WTC11 (cell line): ENCODE measurements at regions not wholly inside any gene's neighbourhood (a gene's known extent, or its start where the extent isn't known, plus 50 kb on each side); places are given as distances from the start of the nearest gene placed in this dataset.
A peak's percentile ranks its signal among the peaks of the same experiment; 100 is the strongest.

ENCODE experiments used
- ATAC-seq: fragments of 200-7000 bp; cut with Tn5 transposase; 2 replicates; pipeline ENCODE4 v1.10.0; 2021; ENCODE audit warnings: mild to moderate bottlenecking, moderate library complexity
- CTCF ChIA-PET: fragments of 300-600 bp; sonication (Branson Sonifier 250); formaldehyde crosslinking; loops from one replicate; lab custom pipeline; 2021; ENCODE audit warnings: antibody characterized with exemption; lab: Charles Lee
- POLR2A ChIA-PET: fragments of 350-600 bp; sonication (Branson Sonifier 250); formaldehyde crosslinking; loops from one replicate; lab custom pipeline; 2021; ENCODE audit warnings: antibody characterized with exemption; lab: Charles Lee
- DNase-seq: peaks from one replicate; pipeline ENCODE4 v3.0.0; 2021; ENCODE audit warnings: low spot score
- H3K27ac Mint-ChIP-seq: 2 replicates; pipeline ENCODE4 v1.8.0; 2021; ENCODE audit warnings: mixed read lengths
- H3K27me3 Mint-ChIP-seq: 2 replicates; pipeline ENCODE4 v1.8.0; 2021; ENCODE audit warnings: low read depth, mild to moderate bottlenecking, moderate library complexity, mixed read lengths
- H3K36me3 Mint-ChIP-seq: 2 replicates; pipeline ENCODE4 v1.8.0; 2021; ENCODE audit warnings: mixed read lengths
- H3K4me1 Mint-ChIP-seq: 2 replicates; pipeline ENCODE4 v1.8.0; 2022; ENCODE audit warnings: mixed read lengths
- H3K4me3 Mint-ChIP-seq: 2 replicates; pipeline ENCODE4 v1.8.0; 2021; ENCODE audit warnings: mild to moderate bottlenecking, moderate library complexity, mixed read lengths
- H3K9me3 Mint-ChIP-seq: 2 replicates; pipeline ENCODE4 v1.8.0; 2021; ENCODE audit warnings: mixed read lengths
- ELF4 ChIP-seq: sonication (generic); formaldehyde crosslinking; IDR thresholded peaks from 2 replicates; pipeline ENCODE4 v1.8.1; 2022; ENCODE audit warnings: low read depth, mild to moderate bottlenecking, moderate library complexity, missing genetic modification reagents
- ETV6 ChIP-seq: sonication (generic); formaldehyde crosslinking; IDR thresholded peaks from 2 replicates; pipeline ENCODE4 v1.8.1; 2022; ENCODE audit warnings: mild to moderate bottlenecking, missing genetic modification reagents
- GABPB1 ChIP-seq: sonication (generic); formaldehyde crosslinking; IDR thresholded peaks from 2 replicates; pipeline ENCODE4 v1.8.1; 2023; ENCODE audit warnings: mild to moderate bottlenecking, missing genetic modification reagents
- HMGA2 ChIP-seq: fragments of 250-450 bp; sonication (Bioruptor Pico); IDR thresholded peaks from 2 replicates; pipeline ENCODE4 v1.4.0; 2021; ENCODE audit warnings: mild to moderate bottlenecking, moderate library complexity
- IRF2 ChIP-seq: sonication (generic); formaldehyde crosslinking; IDR thresholded peaks from 2 replicates; pipeline ENCODE4 v1.8.0; 2022; ENCODE audit warnings: low read depth, missing genetic modification reagents, borderline replicate concordance
- TEAD4 ChIP-seq: sonication (generic); formaldehyde crosslinking; IDR thresholded peaks from 2 replicates; pipeline ENCODE4 v1.8.0; 2022; ENCODE audit warnings: mild to moderate bottlenecking, missing genetic modification reagents
- TP53 ChIP-seq: sonication (generic); formaldehyde crosslinking; IDR thresholded peaks from 2 replicates; pipeline ENCODE4 v1.8.1; 2023; ENCODE audit warnings: mild to moderate bottlenecking, missing genetic modification reagents
- ZNF219 ChIP-seq: sonication (generic); formaldehyde crosslinking; IDR thresholded peaks from 2 replicates; pipeline ENCODE4 v1.8.0; 2023; ENCODE audit warnings: missing genetic modification reagents, mild to moderate bottlenecking, borderline replicate concordance
- ZNF232 ChIP-seq: sonication (generic); formaldehyde crosslinking; IDR thresholded peaks from 2 replicates; pipeline ENCODE4 v1.8.0; 2022; ENCODE audit warnings: mild to moderate bottlenecking, missing genetic modification reagents
- TF ChIP-seq, protein P1 (sequence below): sonication (generic); formaldehyde crosslinking; IDR thresholded peaks from 2 replicates; pipeline ENCODE4 v1.8.0; 2022; ENCODE audit warnings: mild to moderate bottlenecking, missing genetic modification reagents
- TF ChIP-seq, protein P2 (sequence below): sonication (generic); formaldehyde crosslinking; IDR thresholded peaks from 2 replicates; pipeline ENCODE4 v1.8.0; 2022; ENCODE audit warnings: mild to moderate bottlenecking, missing genetic modification reagents
- TF ChIP-seq, protein P3 (sequence below): sonication (generic); formaldehyde crosslinking; conservative IDR thresholded peaks from 2 replicates; pipeline ENCODE4 v1.8.1; 2023; ENCODE audit warnings: mild to moderate bottlenecking, low read depth, missing genetic modification reagents, moderate library complexity
- TF ChIP-seq, protein P4 (sequence below): sonication (generic); formaldehyde crosslinking; IDR thresholded peaks from 2 replicates; pipeline ENCODE4 v1.8.1; 2022; ENCODE audit warnings: mild to moderate bottlenecking, moderate library complexity, missing genetic modification reagents
- TF ChIP-seq, protein P5 (sequence below): fragments of 250-450 bp; sonication (Bioruptor Pico); IDR thresholded peaks from 2 replicates; pipeline ENCODE4 v1.9.0; 2021; ENCODE audit warnings: mild to moderate bottlenecking
- TF ChIP-seq, protein P6 (sequence below): fragments of 250-450 bp; sonication (Bioruptor Pico); IDR thresholded peaks from 2 replicates; pipeline ENCODE4 v1.9.0; 2021; ENCODE audit warnings: mild to moderate bottlenecking, borderline replicate concordance

DNA sequence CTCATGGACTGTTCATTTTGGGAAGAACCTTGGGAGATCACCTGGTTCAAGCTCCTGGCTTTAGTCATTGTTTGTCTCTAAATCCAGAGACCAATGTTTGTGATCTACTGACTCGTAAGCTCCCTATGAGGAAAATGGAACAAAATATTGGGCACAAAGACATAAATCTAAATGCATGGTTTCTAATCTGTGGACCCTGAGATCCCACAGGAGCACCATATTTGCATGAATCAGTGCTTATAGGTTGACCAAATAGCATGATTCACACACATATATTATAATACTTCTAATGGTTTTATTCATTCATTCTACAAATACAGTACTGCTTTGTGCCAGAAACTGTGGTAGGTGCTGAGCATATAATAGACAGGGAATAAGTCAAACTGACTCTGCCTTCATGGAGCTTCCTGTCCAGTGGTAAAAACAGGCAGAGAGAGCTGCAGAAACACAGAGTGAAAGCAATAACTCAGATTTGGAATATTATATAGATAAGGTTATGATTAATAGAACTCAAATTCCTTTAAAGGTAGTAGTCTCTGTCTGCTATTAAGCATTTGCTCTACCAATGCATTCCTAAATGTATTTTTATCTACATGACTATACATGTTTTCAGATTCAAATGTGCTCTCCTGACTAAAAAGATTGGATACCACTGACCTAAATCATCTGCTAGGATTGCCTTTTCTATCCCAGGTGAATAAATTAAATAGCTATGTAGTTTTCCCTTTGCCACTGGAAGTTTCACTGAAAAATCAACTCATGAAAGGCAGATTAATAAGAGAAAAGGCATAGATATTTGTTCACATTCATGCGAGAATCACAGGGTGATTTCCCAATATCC lies 198.6 kb upstream of the CAMK1G start (continued):
- TF ChIP-seq, protein P1, sequence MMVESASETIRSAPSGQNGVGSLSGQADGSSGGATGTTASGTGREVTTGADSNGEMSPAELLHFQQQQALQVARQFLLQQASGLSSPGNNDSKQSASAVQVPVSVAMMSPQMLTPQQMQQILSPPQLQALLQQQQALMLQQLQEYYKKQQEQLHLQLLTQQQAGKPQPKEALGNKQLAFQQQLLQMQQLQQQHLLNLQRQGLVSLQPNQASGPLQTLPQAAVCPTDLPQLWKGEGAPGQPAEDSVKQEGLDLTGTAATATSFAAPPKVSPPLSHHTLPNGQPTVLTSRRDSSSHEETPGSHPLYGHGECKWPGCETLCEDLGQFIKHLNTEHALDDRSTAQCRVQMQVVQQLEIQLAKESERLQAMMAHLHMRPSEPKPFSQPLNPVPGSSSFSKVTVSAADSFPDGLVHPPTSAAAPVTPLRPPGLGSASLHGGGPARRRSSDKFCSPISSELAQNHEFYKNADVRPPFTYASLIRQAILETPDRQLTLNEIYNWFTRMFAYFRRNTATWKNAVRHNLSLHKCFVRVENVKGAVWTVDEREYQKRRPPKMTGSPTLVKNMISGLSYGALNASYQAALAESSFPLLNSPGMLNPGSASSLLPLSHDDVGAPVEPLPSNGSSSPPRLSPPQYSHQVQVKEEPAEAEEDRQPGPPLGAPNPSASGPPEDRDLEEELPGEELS = no peak
- TF ChIP-seq GABPB1 (CRISPR knock-in tag) (no peak), IRF2 (no peak), ETV6 (CRISPR knock-in tag) (no peak)

DNA sequence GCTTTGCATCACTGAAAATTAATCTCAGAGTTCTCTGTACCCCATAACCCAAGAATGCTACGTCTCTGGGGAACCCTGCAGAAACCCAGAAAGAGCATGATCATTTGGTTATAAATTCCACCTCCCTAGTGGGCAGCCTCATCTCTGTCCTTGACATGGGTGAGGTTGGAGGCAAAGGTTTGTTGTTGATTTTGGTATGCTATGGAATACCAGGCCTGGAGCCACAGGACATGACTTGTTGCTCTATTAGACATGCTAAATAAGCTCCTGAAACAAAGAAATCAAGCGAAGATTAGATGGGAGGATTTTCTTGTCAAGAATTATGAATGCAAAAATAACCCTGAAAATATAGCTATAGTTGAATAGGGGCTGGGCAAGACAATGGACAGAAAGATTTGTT lies 197.4 kb upstream of the CAMK1G start:
- Mint-ChIP-seq H3K4me1 (peaks cover 72% of the 10 kb centered on the region), H3K4me3 (no peak overlapping the region)
- ChIA-PET POLR2A (no interaction called here), CTCF (no interaction called here)
- no peak for DNase-seq
- TF ChIP-seq ZNF232 (no peak), TEAD4 (CRISPR knock-in tag) (no peak)
- TF ChIP-seq, protein P2, sequence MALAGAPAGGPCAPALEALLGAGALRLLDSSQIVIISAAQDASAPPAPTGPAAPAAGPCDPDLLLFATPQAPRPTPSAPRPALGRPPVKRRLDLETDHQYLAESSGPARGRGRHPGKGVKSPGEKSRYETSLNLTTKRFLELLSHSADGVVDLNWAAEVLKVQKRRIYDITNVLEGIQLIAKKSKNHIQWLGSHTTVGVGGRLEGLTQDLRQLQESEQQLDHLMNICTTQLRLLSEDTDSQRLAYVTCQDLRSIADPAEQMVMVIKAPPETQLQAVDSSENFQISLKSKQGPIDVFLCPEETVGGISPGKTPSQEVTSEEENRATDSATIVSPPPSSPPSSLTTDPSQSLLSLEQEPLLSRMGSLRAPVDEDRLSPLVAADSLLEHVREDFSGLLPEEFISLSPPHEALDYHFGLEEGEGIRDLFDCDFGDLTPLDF (CRISPR knock-in tag) = no peak
- TF ChIP-seq, protein P3, sequence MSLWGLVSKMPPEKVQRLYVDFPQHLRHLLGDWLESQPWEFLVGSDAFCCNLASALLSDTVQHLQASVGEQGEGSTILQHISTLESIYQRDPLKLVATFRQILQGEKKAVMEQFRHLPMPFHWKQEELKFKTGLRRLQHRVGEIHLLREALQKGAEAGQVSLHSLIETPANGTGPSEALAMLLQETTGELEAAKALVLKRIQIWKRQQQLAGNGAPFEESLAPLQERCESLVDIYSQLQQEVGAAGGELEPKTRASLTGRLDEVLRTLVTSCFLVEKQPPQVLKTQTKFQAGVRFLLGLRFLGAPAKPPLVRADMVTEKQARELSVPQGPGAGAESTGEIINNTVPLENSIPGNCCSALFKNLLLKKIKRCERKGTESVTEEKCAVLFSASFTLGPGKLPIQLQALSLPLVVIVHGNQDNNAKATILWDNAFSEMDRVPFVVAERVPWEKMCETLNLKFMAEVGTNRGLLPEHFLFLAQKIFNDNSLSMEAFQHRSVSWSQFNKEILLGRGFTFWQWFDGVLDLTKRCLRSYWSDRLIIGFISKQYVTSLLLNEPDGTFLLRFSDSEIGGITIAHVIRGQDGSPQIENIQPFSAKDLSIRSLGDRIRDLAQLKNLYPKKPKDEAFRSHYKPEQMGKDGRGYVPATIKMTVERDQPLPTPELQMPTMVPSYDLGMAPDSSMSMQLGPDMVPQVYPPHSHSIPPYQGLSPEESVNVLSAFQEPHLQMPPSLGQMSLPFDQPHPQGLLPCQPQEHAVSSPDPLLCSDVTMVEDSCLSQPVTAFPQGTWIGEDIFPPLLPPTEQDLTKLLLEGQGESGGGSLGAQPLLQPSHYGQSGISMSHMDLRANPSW (CRISPR knock-in tag) = no peak
- TF ChIP-seq, all 79 proteins: peak for 0
- Mint-ChIP-seq H3K36me3 (peaks cover 15% of the 10 kb centered on the region), H3K27me3 (no peaks in the 10 kb centered on the region; the same call in 1 of the 2 replicates), H3K27ac (peak overlapping the region; percentile 75; the same call in 1 of the 2 replicates), H3K9me3 (peaks cover 14% of the 10 kb centered on the region)
- ATAC-seq = no peak

DNA sequence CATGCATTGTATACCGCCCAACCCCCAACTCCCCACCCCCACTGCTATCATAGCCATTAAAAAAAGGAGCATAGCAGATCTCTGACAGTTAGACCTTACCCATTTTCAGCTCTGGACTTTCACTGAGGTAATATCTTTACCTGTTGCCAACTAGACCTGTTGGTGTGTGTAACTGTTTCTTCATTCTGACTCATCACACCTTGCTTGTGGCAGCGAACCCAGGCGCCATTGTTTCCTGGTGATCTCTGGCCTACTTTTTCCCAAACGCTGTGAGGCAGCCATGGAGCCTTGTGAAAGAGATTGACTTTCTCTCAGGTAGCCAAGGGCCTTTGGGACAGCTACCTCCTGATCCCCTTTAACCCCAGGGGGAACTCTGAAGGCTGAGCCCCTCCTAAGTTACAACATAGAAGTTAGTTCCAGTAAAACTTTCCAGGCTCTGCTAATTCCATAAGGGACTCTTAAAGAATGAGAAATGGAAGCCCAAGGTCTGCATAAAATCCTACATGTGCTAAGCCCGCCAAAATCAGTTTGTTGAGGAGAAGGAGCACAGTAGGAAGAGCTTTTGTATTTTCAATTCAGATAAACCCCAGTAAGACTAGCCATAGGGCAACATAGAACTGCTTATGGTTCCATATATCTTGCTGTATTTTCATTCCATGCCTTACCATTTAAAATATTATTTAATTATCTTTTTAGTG lies 196.1 kb upstream of the CAMK1G start:
- H3K4me3 Mint-ChIP-seq = no peak overlapping the region

More for the DNA sequence above, 196.1 kb upstream of the CAMK1G start:
- ATAC-seq = no peak
- ChIA-PET POLR2A (no interaction called here), CTCF (interaction anchor here (0.7 to 1.3 kb wide), 2 partner anchors 33 to 42 kb away, joined by 3 to 4 read pairs; no protein-coding TSS in a partner anchor)
- Mint-ChIP-seq H3K36me3 (peaks cover 19% of the 10 kb centered on the region), H3K9me3 (peaks cover 17% of the 10 kb centered on the region), H3K27me3 (no peaks in the 10 kb centered on the region; the same call in 1 of the 2 replicates), H3K4me1 (peaks cover 73% of the 10 kb centered on the region), H3K27ac (no peak overlapping the region)
- no peak for DNase-seq
- TF ChIP-seq, protein P4, sequence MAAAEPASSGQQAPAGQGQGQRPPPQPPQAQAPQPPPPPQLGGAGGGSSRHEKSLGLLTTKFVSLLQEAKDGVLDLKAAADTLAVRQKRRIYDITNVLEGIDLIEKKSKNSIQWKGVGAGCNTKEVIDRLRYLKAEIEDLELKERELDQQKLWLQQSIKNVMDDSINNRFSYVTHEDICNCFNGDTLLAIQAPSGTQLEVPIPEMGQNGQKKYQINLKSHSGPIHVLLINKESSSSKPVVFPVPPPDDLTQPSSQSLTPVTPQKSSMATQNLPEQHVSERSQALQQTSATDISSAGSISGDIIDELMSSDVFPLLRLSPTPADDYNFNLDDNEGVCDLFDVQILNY (CRISPR knock-in tag) = no peak
- no peak for TF ChIP-seq TP53 (CRISPR knock-in tag)
- TF ChIP-seq, protein P5, sequence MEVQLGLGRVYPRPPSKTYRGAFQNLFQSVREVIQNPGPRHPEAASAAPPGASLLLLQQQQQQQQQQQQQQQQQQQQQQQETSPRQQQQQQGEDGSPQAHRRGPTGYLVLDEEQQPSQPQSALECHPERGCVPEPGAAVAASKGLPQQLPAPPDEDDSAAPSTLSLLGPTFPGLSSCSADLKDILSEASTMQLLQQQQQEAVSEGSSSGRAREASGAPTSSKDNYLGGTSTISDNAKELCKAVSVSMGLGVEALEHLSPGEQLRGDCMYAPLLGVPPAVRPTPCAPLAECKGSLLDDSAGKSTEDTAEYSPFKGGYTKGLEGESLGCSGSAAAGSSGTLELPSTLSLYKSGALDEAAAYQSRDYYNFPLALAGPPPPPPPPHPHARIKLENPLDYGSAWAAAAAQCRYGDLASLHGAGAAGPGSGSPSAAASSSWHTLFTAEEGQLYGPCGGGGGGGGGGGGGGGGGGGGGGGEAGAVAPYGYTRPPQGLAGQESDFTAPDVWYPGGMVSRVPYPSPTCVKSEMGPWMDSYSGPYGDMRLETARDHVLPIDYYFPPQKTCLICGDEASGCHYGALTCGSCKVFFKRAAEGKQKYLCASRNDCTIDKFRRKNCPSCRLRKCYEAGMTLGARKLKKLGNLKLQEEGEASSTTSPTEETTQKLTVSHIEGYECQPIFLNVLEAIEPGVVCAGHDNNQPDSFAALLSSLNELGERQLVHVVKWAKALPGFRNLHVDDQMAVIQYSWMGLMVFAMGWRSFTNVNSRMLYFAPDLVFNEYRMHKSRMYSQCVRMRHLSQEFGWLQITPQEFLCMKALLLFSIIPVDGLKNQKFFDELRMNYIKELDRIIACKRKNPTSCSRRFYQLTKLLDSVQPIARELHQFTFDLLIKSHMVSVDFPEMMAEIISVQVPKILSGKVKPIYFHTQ (CRISPR knock-in tag) = no peak
- TF ChIP-seq, protein P6, sequence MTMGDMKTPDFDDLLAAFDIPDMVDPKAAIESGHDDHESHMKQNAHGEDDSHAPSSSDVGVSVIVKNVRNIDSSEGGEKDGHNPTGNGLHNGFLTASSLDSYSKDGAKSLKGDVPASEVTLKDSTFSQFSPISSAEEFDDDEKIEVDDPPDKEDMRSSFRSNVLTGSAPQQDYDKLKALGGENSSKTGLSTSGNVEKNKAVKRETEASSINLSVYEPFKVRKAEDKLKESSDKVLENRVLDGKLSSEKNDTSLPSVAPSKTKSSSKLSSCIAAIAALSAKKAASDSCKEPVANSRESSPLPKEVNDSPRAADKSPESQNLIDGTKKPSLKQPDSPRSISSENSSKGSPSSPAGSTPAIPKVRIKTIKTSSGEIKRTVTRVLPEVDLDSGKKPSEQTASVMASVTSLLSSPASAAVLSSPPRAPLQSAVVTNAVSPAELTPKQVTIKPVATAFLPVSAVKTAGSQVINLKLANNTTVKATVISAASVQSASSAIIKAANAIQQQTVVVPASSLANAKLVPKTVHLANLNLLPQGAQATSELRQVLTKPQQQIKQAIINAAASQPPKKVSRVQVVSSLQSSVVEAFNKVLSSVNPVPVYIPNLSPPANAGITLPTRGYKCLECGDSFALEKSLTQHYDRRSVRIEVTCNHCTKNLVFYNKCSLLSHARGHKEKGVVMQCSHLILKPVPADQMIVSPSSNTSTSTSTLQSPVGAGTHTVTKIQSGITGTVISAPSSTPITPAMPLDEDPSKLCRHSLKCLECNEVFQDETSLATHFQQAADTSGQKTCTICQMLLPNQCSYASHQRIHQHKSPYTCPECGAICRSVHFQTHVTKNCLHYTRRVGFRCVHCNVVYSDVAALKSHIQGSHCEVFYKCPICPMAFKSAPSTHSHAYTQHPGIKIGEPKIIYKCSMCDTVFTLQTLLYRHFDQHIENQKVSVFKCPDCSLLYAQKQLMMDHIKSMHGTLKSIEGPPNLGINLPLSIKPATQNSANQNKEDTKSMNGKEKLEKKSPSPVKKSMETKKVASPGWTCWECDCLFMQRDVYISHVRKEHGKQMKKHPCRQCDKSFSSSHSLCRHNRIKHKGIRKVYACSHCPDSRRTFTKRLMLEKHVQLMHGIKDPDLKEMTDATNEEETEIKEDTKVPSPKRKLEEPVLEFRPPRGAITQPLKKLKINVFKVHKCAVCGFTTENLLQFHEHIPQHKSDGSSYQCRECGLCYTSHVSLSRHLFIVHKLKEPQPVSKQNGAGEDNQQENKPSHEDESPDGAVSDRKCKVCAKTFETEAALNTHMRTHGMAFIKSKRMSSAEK (CRISPR knock-in tag) = no peak
- no peak for TF ChIP-seq ZNF219
- no peak for TF ChIP-seq HMGA2 (CRISPR knock-in tag)
- TF ChIP-seq ELF4 = no peak
